Adrenal gland (tissue), 5 donors: ENCODE measurements at regions not wholly inside any gene's neighbourhood (a gene's known extent, or its start where the extent isn't known, plus 50 kb on each side); places are given as distances from the start of the nearest gene placed in this dataset.

Experiments
- CTCF ChIP-seq, 6 experiments: fragments of 450-650 bp in 4 of 6; fragments of 200-600 bp in 2 of 6; sonication (generic) in 1 of 6; IDR thresholded peaks; 1 replicate in 5 of 6; 2 replicates in 1 of 6; pipeline versions ENCODE4 v1.5.1 to v1.8.0; 2016 to 2021; ENCODE audit warnings: antibody characterized with exemption in 6 of 6, mild to moderate bottlenecking in 2 of 6, moderate library complexity in 1 of 6
- POLR2A ChIP-seq, 2 donors: fragments of 450-650 bp; IDR thresholded peaks; one replicate each; pipeline ENCODE4 v1.6.1; 2017; ENCODE audit warnings: antibody characterized with exemption in 2 of 2, mild to moderate bottlenecking in 2 of 2, moderate library complexity in 1 of 2
- donor health status: DM: no; HTN: no; CAD: no.

GRCh38 chr10:129344731-129345355, 122.2 kb upstream of the MGMT start:
- TF ChIP-seq CTCF (IDR thresholded peaks at IDR 0.05) (no peak), POLR2A (IDR thresholded peaks at IDR 0.05) (no peak)
